GM18867 (cell line): ENCODE measurements at regions not wholly inside any gene's neighbourhood (a gene's known extent, or its start where the extent isn't known, plus 50 kb on each side); places are given as distances from the start of the nearest gene placed in this dataset.

Experiments
- ATAC-seq: cut with Tn5 transposase; IDR thresholded peaks from one replicate; pipeline ENCODE4 v1.9.1; 2021; ENCODE audit warnings: mild to moderate bottlenecking, moderate library complexity; ENCODE audit not compliant: unreplicated experiment

DNA sequence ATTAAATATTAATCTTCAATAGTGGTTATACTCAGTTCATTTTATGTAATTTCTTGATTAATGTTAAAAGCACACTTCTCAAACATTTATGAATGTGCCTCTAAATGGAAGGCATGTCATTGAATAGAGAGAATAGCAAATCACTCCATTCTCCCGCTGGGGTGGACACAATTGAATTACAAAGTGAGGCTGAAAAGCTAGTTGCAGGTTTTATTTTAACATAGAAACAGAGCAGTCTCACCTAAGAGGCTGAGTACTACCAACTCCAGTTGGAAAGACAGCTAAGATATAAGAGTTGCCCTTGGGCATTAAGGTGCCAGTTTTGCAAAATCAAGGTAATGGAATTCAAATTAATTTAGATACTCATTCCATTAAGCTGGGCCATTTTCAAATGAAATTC lies 147.2 kb downstream of the PCSK1 start:
- ATAC-seq, result no peak

DNA sequence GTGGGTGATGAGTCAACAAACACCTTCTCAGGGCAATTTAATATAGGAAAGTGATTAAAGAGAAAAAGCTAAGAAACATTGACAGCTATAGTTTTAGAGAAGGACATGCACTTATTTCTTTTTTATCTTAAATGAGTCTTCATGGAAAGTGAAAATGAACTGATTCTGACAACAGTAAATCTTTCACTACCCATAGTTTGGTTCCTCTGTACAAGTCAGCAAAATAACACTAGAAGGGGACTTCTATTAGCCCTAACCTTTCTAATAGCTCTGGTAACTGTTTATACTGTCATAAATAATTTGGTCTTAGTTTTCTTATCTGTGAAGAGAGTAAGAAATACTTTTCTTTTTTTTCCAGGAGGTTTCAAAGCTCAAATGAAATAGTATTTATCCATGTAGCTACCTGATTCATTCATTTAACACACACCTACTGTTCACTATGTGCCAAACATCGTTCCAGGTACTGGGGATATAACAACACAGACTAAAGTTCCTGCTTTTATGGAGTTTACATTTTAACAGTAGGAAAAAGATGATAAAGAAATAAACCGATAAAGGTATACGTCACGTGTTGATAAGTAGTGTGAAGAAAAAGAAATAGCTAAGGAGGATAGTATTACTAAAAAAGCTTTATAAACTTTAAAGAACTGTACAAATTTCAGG lies 148.2 kb downstream of the PCSK1 start:
- ATAC-seq, result peak; percentile 55

DNA sequence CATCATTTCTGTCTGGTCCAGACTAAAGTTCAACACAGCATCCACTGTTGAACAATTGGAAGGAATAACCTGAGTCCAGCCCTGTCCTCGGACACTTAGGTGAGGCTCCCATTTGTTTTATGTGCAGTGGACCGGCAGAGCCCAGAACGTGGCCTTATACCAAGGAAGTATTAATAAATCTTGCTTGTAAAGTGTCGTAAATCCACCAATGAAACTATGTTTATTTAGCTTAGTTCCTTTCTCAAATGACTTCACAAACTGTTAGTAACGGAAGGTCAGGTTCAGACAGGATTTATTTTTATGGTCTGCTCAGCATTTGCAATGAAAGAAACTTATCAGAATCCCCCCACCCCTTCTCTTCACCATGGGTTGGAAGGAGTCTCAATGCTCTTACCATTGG lies 149.5 kb downstream of the PCSK1 start:
- ATAC-seq, result no peak

DNA sequence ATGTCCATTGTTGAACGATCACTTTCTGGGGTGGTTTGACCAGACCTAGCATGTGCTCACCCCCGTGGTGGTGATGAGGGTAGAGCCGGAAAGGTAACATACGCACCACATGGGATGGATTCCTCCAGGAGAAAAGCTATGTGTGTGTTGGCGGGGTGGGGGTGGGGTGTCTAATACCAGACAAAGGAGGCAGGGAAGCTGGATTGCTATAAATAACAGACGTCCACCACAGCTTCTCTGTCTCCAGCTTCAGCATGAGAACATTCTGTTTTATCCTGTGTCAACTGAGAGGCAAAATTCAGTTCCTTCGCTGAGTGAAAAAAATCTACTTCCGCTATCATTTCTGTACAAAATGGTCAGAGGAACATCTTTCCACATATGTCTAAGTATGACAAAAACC lies 151.0 kb downstream of the PCSK1 start:
- no peak for ATAC-seq

DNA sequence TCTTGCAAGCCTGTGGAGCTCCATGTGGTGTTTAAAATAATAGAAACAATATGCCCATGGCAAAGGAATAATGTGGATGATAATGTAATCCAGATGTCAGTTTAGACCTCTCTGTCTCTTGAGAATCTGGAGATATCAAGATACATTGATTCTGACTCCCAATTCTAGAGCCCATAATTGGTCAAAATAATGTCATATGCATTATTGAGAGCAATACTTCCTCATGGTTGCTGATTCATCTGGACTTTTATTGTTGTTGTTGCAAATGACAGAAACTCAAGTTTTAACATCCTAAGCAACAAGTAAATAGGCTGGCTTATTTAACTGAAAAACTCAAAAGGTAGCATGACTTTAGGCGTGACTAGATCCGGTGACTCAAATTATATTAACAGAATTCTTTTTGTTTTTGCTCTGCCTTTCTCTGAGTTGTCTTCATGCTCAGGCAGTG lies 152.1 kb downstream of the PCSK1 start:
- no peak for ATAC-seq

DNA sequence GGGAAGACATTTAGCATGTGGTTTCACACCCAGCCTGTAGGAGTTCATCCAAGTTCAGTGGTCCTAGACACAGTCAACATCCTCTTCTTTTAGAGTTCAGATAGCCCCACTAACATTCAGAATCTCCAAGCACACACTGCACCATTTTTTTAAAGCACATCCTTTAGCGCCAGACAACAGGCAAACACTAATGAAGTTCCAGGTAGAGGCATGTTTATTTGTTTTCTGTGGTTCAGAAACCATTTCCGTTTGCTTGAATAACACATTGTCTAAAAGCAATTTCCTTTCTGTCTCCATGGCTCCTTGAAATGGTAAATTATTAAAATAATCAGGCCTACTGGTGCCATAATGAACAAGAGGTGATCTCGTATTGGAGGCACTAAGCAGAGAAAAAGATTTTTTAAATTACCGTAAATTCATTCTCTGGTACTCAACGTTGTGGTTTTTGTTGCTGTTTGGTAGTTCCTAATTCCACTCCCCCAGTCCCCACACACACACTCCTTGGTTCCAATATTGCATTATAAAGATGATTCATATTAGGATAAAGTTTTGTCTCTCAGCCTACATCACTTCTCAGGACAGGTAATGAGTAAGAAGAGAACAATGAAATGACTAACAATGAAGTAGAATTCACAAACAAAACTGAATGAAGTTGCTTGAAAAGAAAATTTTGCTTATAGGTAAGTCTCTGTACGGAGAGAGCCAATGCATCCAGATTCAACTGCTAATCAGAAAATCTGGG lies 153.1 kb downstream of the PCSK1 start:
- ATAC-seq, result peak; percentile 77

DNA sequence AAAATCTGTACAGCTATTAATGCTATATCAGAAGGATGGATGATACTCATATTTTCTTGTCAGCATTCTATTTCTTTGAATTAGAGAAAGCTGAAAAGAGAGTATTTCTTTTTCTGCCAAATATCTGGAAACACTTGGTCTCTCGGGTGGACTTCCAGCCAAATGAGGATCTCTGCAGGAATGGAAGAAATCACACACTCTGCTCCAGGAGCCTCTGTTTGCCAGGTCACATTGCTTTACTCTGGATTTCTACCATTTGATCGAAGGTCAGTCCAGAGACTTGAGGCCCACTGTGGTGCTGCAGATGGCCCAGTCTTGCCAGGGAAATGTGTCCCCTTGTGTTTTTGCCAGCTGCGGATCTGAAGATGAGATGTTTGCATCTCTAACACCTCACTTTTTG lies 154.1 kb downstream of the PCSK1 start:
- ATAC-seq, result no peak

DNA sequence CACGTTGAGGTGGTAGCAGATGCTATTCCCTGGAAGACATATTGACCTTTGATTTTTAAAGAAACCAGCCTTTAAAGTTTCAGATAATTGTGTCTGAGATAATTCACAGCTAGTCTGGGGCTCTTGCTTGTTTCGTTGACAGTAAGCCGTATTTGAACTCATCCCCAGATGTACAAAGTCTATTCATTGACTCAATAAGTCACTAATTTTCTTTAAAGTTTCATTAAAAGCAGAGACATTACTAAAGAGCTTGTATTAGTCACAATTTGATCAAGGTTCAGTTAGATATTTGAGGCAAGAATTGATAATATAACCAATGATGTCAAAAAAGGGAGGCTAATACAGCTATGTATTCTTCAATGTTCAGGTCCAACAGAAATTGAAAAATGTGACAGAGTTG lies 158.0 kb downstream of the PCSK1 start:
- ATAC-seq, result no peak

DNA sequence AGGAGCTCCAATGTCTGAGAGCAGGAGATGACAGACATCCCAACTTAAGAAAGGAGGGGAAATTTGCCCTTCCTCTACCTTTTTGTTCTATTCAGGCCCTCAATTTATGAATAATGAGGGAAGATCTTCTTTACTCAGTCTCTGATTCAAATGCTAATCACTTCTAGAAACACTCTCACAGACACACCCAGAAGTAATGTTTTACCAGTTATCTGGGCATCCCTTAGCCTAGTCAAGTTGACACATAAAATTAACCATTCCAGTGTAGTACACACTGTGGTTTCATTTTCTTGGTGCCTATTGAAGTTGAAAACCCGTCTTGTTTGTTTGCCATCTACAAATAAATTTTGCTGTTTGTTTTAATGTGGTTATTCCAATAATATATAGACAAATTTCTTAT lies 167.6 kb downstream of the PCSK1 start:
- ATAC-seq, result no peak

DNA sequence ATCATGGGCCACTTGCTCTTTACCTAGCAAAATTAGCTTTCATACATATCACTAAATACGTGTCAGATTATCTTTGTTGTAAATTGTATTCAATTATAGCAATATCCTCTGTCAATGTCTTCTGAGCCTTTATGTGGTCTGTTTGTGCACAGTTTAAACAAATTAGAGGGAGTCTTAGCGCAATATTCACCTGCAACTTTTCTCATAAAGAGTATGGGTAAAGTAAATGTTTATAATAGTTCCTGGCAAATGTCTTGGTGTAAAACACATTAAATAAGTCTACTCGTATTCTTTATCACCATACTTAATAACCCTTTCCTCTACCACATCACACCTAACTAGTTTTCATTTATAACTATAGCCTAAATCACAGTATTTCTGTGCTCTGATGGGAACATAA lies 169.0 kb downstream of the PCSK1 start:
- ATAC-seq, result no peak

DNA sequence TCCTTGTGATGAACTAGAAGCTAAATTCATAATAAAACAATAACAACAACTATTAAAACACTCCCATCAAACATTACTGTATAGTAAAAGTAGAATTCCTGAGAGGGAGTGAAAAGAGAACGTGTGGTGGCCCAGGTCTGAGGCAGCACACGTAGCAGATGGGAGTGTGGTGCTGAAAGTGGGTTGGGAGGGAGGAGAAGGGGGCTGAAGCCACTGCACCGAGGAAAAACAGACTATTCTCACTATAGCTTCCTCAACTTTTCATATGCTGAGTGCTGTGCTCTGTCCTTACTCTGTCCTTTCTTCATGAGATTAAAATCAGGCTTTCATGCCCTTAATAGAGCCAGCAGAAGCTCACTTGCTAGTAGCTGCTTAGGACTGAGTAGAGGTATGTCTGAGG lies 170.9 kb downstream of the PCSK1 start:
- ATAC-seq, result no peak

DNA sequence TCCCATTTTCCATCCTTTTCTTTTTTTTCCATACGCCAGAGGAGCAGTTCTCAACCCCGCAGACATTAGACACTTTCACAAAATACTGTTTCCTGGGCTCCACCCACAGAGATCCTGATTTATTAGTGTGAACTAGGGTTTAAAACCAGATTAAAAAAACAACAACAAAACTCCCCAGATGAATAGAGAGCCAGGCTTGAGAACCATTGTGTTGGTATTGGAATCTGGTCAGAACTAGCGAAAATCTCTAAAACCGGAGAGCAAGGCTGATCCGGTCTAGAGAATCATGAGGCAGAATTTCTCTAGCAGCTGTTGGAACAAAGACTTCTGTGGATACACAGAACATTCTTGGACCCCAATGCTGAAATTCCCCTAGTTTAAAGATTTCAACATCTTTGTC lies 173.0 kb downstream of the PCSK1 start:
- ATAC-seq, result no peak

DNA sequence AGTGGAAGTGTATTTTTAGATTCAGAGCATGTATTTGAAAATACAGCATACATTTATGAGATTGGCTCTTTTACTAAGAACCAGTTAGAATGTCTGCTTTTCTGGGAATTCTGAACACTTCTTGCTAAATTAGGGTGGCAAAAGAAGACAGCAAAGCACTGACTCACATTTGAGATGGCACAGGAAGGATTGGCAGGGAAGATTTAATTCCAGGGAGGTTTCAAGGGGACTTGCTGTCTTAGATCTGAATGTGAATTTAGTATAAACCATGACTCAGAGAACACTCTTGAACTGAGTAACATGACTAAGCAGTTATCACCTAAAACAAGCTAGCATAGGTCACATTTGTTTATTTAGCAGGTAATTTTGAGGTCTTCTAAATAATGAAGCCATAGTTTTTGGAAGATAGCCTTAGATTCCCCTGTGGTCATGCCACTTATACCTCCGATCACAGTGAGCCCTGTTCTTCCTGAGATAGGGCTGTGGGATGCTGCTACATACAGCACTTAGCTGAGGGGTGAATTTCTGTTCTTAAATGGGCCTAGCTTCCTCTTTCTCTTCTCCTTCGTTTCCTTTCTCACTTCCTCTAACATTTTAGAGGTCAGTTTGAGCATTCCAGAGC lies 173.8 kb downstream of the PCSK1 start:
- ATAC-seq, result peak; percentile 50

DNA sequence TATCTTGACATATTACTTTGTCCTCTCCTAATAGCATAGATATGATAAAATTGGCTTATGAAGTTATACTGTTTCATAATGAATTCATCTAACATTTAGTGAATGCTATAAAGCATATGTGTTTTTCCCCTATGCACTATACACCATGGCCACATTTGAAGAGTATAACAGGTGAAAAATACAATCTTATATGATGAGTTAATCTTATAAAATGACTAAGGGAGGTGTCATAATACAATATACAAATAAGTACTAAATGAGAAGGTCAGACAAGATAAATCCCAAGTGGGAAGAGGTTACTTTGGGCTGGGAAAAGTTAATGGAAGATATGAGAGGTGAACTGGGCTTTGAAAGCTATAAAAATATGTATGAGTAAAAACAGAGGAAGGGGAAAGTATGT lies 174.4 kb downstream of the PCSK1 start:
- no peak for ATAC-seq

DNA sequence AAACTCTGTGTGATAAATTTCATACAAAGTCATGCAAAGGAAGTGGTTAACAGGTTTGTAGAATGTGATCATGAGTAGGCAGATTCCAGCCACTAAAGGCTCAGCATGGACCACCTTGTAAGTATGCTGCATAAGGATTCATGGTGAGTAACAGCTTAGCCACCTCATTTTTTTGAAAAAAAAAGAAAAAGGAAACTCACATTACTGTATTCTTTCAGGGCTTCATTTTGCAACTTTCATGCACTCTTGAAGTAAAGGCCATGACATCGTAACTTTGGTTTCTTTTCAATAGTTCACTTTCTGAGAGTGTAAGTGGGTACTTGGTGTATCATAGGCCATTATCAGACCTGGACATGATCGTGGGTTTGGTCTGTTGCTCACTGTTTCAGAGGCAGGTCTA lies 175.1 kb downstream of the PCSK1 start:
- no peak for ATAC-seq

DNA sequence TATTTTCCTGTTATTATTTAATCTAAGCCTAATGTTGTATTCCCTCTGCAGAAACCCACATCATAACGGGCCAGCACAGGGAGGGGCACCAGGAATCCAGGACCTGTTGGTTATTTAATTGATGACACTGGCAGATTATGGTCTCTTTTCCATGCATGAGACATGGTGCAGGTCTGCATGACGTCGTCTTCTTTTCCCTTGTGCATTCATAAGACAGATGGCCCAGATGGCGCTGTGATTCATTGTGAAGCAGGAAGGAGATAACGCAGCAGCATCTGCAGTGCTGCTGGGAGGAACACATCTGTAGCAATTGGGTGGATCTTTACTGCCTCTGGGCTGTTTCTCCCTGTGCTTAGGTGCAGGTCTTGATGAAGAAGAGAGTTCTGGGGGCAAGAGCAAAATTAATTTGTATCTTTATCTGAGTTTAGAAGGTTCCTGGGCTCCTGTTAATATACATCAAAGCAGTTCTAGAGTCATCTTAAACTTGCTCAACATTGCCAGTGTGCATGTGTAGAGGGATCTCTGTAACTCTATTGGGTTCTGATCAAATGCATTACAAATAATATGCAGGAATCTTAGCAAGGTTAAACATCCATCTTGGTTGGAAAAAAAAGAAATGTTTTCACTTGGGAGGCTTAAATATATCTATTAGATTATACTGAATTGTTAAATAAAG lies 176.1 kb downstream of the PCSK1 start:
- peak; percentile 91 for ATAC-seq

DNA sequence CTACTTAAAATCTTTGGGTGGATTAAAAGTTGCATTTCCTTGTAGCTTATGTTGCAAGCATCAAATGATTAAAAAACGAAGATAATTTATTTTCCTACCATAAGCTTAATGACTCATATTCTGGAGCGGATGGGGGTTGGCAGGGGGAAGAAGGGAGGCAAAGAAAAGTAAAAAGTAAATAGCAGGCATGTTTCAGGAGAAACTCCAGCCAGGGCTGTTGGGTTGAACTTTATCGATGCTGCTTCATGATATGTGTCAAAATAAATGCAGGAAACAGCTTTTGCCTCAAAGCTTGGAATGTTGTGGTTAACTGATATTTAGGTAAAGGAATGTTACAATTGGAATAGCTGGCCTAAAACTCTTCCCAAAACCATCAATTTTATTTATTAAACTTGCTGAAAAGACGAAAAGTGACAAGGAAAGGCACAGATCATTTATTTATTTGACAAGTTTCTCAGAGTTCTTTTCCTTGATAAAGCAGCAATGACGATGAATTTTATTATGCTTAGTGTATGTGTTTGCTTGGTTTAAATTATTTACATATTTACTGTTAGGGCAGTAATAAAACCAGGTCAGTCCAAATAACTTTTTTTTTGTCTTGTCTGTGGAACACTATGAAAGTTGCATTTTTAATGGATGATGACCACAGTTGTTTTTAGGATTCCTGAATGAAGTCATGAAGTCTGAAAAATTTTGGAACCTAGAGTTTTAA lies 177.9 kb downstream of the PCSK1 start:
- ATAC-seq, result no peak

DNA sequence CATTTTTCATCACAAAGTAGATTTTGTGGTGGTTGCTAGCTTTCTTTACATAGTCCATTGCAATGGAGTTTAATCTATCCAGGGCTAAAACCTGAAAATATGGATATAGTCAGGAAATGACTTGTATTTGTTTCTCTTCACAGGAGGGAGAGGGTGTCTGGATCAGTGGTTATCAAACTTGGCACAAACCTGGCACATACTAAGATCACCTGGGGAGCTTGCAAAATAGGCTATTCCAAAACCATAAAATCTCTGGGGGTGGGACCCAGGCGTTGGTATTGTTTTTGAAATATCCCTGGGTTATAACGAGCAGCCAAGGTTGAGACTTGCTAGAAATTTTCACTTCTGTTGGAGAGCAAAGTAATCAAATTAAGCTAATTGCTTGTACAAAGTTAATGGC lies 179.9 kb downstream of the PCSK1 start:
- no peak for ATAC-seq

DNA sequence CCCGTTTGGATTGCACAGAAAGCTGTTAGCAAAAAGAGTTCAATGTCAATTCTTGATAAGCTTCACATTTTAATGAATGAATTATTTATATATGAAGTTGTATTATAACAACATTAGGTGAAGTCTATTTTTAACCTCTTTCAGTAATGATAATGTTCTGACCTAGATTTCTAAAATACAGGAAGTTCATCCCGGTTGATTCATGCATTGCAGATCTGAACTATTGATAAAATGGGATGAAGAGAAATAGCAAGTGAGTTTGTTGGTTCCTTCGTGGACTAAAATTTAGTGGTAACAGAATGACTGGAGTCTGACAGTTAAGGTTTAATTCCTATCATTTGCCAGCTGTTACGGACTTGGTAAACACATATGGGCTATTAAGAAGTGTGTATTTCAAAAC lies 180.5 kb downstream of the PCSK1 start:
- ATAC-seq, result no peak

DNA sequence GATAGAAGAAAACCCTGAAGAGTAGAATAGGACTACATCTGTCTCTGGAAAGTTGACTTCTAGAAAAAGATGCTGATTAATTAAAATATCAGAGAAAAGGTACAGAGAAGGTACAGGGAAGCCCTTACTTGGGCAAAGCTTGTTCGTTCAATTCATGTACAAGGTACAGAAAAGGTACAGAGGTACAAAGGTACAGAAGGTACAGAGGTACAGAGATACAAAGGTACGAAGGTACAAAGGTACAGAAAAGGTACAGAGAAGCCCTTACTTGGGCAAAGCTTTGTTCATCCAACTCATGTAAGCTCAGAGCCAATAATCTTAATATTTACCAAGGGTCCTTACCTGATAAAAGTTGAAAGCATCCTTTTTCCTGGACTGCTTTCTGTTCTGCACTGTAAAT lies 182.3 kb downstream of the PCSK1 start:
- no peak for ATAC-seq

DNA sequence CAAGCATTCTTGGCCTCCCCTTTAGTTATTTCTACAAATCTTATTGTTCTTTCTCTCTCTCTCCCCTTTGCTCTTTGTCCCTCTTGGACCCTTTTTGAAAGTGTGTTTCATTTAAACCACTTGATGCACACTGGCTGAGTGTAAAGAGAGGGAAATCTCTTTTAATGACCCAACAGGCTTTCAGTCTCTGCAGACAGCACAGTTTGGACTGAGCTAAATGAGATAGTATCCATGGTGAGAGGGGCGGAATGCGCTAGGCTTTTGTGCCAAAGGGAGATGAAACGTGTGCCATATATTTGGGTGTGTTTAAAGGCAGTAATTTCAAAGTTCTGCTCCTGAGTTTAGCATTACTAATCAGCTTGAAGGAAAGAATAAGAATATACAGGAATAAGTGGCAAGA lies 184.9 kb downstream of the PCSK1 start:
- ATAC-seq, result no peak
